ENCODE measurements at regions not wholly inside any gene's neighbourhood (a gene's known extent, or its start where the extent isn't known, plus 50 kb on each side); places are given as distances from the start of the nearest gene placed in this dataset.

- no peak overlapping the region for H3K4me3 ChIP-seq (ENCODE audit: low read length)
- no peaks in the 10 kb centered on the region for H3K36me3 ChIP-seq (ENCODE audit: control insufficient read depth, low read length)
- no peaks in the 10 kb centered on the region for H3K9me2 ChIP-seq (replicated peaks; ENCODE audit: control insufficient read depth, low read length)
- H3K4me1 ChIP-seq (ENCODE audit: control insufficient read depth, low read length), result no peaks in the 10 kb centered on the region
- H3K9me3 ChIP-seq (ENCODE audit: control insufficient read depth, insufficient read depth, low read length), result no peaks in the 10 kb centered on the region
- H3K4me2 ChIP-seq (ENCODE audit: low read length), result no peak overlapping the region
- no peaks in the 10 kb centered on the region for H3K27me3 ChIP-seq (ENCODE audit: control insufficient read depth, low read length)
- TF ChIP-seq, protein P1, sequence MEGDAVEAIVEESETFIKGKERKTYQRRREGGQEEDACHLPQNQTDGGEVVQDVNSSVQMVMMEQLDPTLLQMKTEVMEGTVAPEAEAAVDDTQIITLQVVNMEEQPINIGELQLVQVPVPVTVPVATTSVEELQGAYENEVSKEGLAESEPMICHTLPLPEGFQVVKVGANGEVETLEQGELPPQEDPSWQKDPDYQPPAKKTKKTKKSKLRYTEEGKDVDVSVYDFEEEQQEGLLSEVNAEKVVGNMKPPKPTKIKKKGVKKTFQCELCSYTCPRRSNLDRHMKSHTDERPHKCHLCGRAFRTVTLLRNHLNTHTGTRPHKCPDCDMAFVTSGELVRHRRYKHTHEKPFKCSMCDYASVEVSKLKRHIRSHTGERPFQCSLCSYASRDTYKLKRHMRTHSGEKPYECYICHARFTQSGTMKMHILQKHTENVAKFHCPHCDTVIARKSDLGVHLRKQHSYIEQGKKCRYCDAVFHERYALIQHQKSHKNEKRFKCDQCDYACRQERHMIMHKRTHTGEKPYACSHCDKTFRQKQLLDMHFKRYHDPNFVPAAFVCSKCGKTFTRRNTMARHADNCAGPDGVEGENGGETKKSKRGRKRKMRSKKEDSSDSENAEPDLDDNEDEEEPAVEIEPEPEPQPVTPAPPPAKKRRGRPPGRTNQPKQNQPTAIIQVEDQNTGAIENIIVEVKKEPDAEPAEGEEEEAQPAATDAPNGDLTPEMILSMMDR (IDR thresholded peaks at IDR 0.05; ENCODE audit: low read depth, low read length, poor library complexity, severe bottlenecking), result no peak
- TF ChIP-seq EZH2phosphoT487 (IDR thresholded peaks at IDR 0.05; ENCODE audit: borderline replicate concordance, low read length), result no peak
- H3K79me2 ChIP-seq (ENCODE audit: control insufficient read depth, low read length), result no peaks in the 10 kb centered on the region
- H3K27ac ChIP-seq (ENCODE audit: low read depth, low read length), result no peak overlapping the region
- H3F3A ChIP-seq (ENCODE audit: control insufficient read depth, insufficient read depth), result no peaks in the 10 kb centered on the region
- H4K20me1 ChIP-seq (ENCODE audit: control insufficient read depth, insufficient read depth, low read depth, low read length), result no peaks in the 10 kb centered on the region
These were observed 374.4 kb downstream of the UTRN start for GRCh38 chr6:144659202-144660182.

DNA sequence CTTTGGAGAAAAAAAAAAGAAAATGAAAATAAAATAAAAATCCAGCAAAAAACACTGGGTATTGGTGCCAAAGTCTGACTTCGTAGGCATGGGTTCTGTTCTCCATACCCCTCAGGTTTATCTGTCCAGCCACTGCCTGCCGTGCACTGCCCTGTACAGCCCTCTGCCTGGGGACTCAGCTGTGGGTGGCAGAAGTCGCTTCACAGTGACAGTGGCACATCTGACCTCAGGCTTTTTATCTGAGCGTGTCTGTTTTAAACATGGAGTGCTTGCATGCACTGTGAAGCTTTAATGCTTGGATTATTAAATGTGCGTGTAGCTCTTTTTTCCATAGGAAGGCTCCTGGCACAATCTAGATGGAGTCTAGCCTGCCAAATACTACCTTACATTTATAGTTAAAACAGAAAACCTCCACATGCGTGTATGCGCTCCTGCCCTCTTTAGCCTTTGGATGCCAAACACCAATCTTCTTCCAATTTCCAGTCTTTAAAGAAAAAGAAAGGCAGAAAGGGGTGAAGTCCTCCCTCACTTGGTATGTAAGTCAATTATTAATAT, 375.5 kb downstream of the UTRN start:
- no peak overlapping the region for H3K27ac ChIP-seq (ENCODE audit: low read depth, low read length)
- no peaks in the 10 kb centered on the region for H4K20me1 ChIP-seq (ENCODE audit: control insufficient read depth, insufficient read depth, low read depth, low read length)
- no peaks in the 10 kb centered on the region for H3K27me3 ChIP-seq (ENCODE audit: control insufficient read depth, low read length)
- H3K36me3 ChIP-seq (ENCODE audit: control insufficient read depth, low read length), result no peaks in the 10 kb centered on the region
- TF ChIP-seq EZH2phosphoT487 (IDR thresholded peaks at IDR 0.05; ENCODE audit: borderline replicate concordance, low read length), result no peak
- no peak overlapping the region for H3K4me3 ChIP-seq (ENCODE audit: low read length)
- H3K79me2 ChIP-seq (ENCODE audit: control insufficient read depth, low read length), result no peaks in the 10 kb centered on the region
- H3K9me2 ChIP-seq (replicated peaks; ENCODE audit: control insufficient read depth, low read length), result no peaks in the 10 kb centered on the region
- no peaks in the 10 kb centered on the region for H3K4me1 ChIP-seq (ENCODE audit: control insufficient read depth, low read length)
- H3K4me2 ChIP-seq (ENCODE audit: low read length), result no peak overlapping the region
- no peaks in the 10 kb centered on the region for H3F3A ChIP-seq (ENCODE audit: control insufficient read depth, insufficient read depth)
- H3K9me3 ChIP-seq (ENCODE audit: control insufficient read depth, insufficient read depth, low read length), result no peaks in the 10 kb centered on the region

GRCh38 chr6:144661116-144661806, 376.1 kb downstream of the UTRN start:
- Histone ChIP-seq H3K9me2 (replicated peaks; ENCODE audit: control insufficient read depth, low read length) (no peaks in the 10 kb centered on the region), H3K27ac (ENCODE audit: low read depth, low read length) (no peak overlapping the region)

More at GRCh38 chr6:144661116-144661806, 376.1 kb downstream of the UTRN start:
- Histone ChIP-seq H3K79me2 (ENCODE audit: control insufficient read depth, low read length) (no peaks in the 10 kb centered on the region), H3K36me3 (ENCODE audit: control insufficient read depth, low read length) (no peaks in the 10 kb centered on the region), H3F3A (ENCODE audit: control insufficient read depth, insufficient read depth) (no peaks in the 10 kb centered on the region), H4K20me1 (ENCODE audit: control insufficient read depth, insufficient read depth, low read depth, low read length) (no peaks in the 10 kb centered on the region), H3K9me3 (ENCODE audit: control insufficient read depth, insufficient read depth, low read length) (no peaks in the 10 kb centered on the region), H3K4me1 (ENCODE audit: control insufficient read depth, low read length) (no peaks in the 10 kb centered on the region), H3K4me3 (ENCODE audit: low read length) (no peak overlapping the region), H3K27me3 (ENCODE audit: control insufficient read depth, low read length) (no peaks in the 10 kb centered on the region), H3K4me2 (ENCODE audit: low read length) (no peak overlapping the region)
- TF ChIP-seq EZH2phosphoT487 (IDR thresholded peaks at IDR 0.05; ENCODE audit: borderline replicate concordance, low read length), result no peak
- TF ChIP-seq, protein P1 (IDR thresholded peaks at IDR 0.05; ENCODE audit: low read depth, low read length, poor library complexity, severe bottlenecking), result no peak
